Gastrocnemius medialis (tissue), 4 donors: ENCODE measurements at regions not wholly inside any gene's neighbourhood (a gene's known extent, or its start where the extent isn't known, plus 50 kb on each side); places are given as distances from the start of the nearest gene placed in this dataset.

ENCODE experiments used
- CTCF ChIP-seq, 5 experiments: fragments of 450-650 bp in 3 of 5; fragments of 200-600 bp in 2 of 5; sonication (generic) in 2 of 5; IDR thresholded peaks in 4 of 5; conservative IDR thresholded peaks in 1 of 5; 1 replicate in 4 of 5; 2 replicates in 1 of 5; pipeline ENCODE4 v1.5.1; 2016 to 2019; ENCODE audit warnings: antibody characterized with exemption in 5 of 5, mild to moderate bottlenecking in 3 of 5, moderate library complexity in 3 of 5
- POLR2A ChIP-seq, 2 donors: fragments of 450-650 bp; IDR thresholded peaks; one replicate each; pipeline ENCODE4 v1.6.1; 2017; ENCODE audit warnings: antibody characterized with exemption in 2 of 2, mild to moderate bottlenecking in 2 of 2, moderate library complexity in 2 of 2

- TF ChIP-seq CTCF (IDR thresholded peaks at IDR 0.05 in 4 of 5, conservative IDR thresholded peaks at IDR 0.05 in 1 of 5), result no peak
- no peak for TF ChIP-seq POLR2A (IDR thresholded peaks at IDR 0.05)
These were observed 345.0 kb downstream of the LRIG3 start for GRCh38 chr12:58575256-58575655.
